GM12878 (cell line): ENCODE measurements at regions not wholly inside any gene's neighbourhood (a gene's known extent, or its start where the extent isn't known, plus 50 kb on each side); places are given as distances from the start of the nearest gene placed in this dataset.

Experiments used
- ATF2 ChIP-seq: IDR thresholded peaks from 2 replicates; pipeline ENCODE4 v1.6.1; 2012; ENCODE audit warnings: low read length, inconsistent platforms
- ATF7 ChIP-seq: fragments of 450-650 bp; IDR thresholded peaks from 2 replicates; pipeline ENCODE4 v1.6.1; 2016; ENCODE audit warnings: low read depth, mild to moderate bottlenecking
- BCL11A ChIP-seq: IDR thresholded peaks from 2 replicates; pipeline ENCODE4 v1.6.1; 2011; ENCODE audit warnings: low read depth, low read length
- CUX1 ChIP-seq: IDR thresholded peaks from 2 replicates; pipeline ENCODE4 v1.6.1; 2012; ENCODE audit warnings: improper control_type of control experiment, low read depth, low read length; ENCODE audit not compliant: insufficient replicate concordance
- EP300 ChIP-seq, 2 experiments: fragments of 150-350 bp in 1 of 2; IDR thresholded peaks; 2 replicates each; pipeline ENCODE4 v1.6.1; 2011 to 2012; ENCODE audit warnings: low read depth in 2 of 2, low read length in 2 of 2, borderline replicate concordance in 1 of 2, improper control_type of control experiment in 1 of 2, inconsistent platforms in 1 of 2; ENCODE audit not compliant: control insufficient read depth in 1 of 2
- ESRRA ChIP-seq: IDR thresholded peaks from 2 replicates; pipeline ENCODE4 v1.6.1; 2012; ENCODE audit warnings: mild to moderate bottlenecking, low read length, improper control_type of control experiment
- EZH2 ChIP-seq: IDR thresholded peaks from 2 replicates; pipeline ENCODE4 v1.6.1; 2012; ENCODE audit warnings: low read depth, mild to moderate bottlenecking, control low read depth, inconsistent platforms, low read length, borderline replicate concordance; ENCODE audit not compliant: control insufficient read depth
- HDAC6 ChIP-seq: fragments of 200-600 bp; sonication (generic); IDR thresholded peaks from one replicate; pipeline ENCODE4 v1.8.0; 2017; ENCODE audit warnings: antibody characterized with exemption; ENCODE audit not compliant: unreplicated experiment
- NR2C1 ChIP-seq: fragments of 450-650 bp; IDR thresholded peaks from 2 replicates; pipeline ENCODE4 v1.6.1; 2017; ENCODE audit warnings: antibody characterized with exemption, mild to moderate bottlenecking, moderate library complexity
- PAX5 ChIP-seq: IDR thresholded peaks from 2 replicates; pipeline ENCODE4 v1.6.1; 2011; ENCODE audit warnings: low read depth, low read length, borderline replicate concordance
- PML ChIP-seq: IDR thresholded peaks from 2 replicates; pipeline ENCODE4 v1.6.1; 2012; ENCODE audit warnings: low read length, inconsistent platforms
- RELB ChIP-seq: fragments of 450-650 bp; IDR thresholded peaks from 2 replicates; pipeline ENCODE4 v1.6.1; 2017; ENCODE audit warnings: low read depth, mild to moderate bottlenecking, moderate library complexity
- STAT3 ChIP-seq: IDR thresholded peaks from 2 replicates; pipeline ENCODE4 v1.6.1; 2011; ENCODE audit warnings: low read depth, low read length, improper control_type of control experiment
- SUZ12 ChIP-seq: fragments of 200-600 bp; sonication (generic); IDR thresholded peaks from one replicate; pipeline ENCODE4 v1.6.1; 2018; ENCODE audit warnings: antibody characterized with exemption, mild to moderate bottlenecking; ENCODE audit not compliant: unreplicated experiment
- TCF12 ChIP-seq: IDR thresholded peaks from 2 replicates; pipeline ENCODE4 v1.6.1; 2011; ENCODE audit warnings: low read depth, mild to moderate bottlenecking, low read length
- ZBTB40 ChIP-seq: fragments of 450-650 bp; IDR thresholded peaks from 2 replicates; pipeline ENCODE4 v1.6.1; 2016; ENCODE audit warnings: mild to moderate bottlenecking, moderate library complexity, borderline replicate concordance
- ZNF384 ChIP-seq: IDR thresholded peaks from 2 replicates; pipeline ENCODE4 v1.6.1; 2012; ENCODE audit warnings: low read depth, mild to moderate bottlenecking, low read length, improper control_type of control experiment, borderline replicate concordance

- no peak for TF ChIP-seq CUX1
- TF ChIP-seq EP300 (IDR thresholded peaks at IDR 0.05; ENCODE audit: borderline replicate concordance in 1 of 2, control insufficient read depth in 1 of 2, low read depth in 2 of 2, low read length in 2 of 2), result no peak
- no peak for TF ChIP-seq ATF2
- no peak for TF ChIP-seq SUZ12
- no peak for TF ChIP-seq EZH2
- no peak for TF ChIP-seq NR2C1
- no peak for TF ChIP-seq ESRRA
- TF ChIP-seq RELB, result no peak
- TF ChIP-seq BCL11A, result peak; percentile 31; the same call in 1 of the 2 replicates
- TF ChIP-seq ATF7, result no peak; the same call in 1 of the 2 replicates
- TF ChIP-seq PAX5, result no peak
- no peak for TF ChIP-seq TCF12
- no peak for TF ChIP-seq PML
- no peak for TF ChIP-seq ZBTB40
- no peak for TF ChIP-seq HDAC6
- TF ChIP-seq ZNF384, result no peak
- no peak for TF ChIP-seq STAT3
Measured at GRCh38 chr20:20780127-20780824, 67.8 kb upstream of the RALGAPA2 start (continued).
